SK-N-SH (cell line): ENCODE measurements at regions not wholly inside any gene's neighbourhood (a gene's known extent, or its start where the extent isn't known, plus 50 kb on each side); places are given as distances from the start of the nearest gene placed in this dataset.

Experiments
- EP300 ChIP-seq, 2 experiments: IDR thresholded peaks; 2 replicates each; pipeline versions ENCODE4 v1.4.0 to v1.6.1; 2012; ENCODE audit warnings: borderline replicate concordance in 1 of 2, low read depth in 1 of 2, low read length in 1 of 2
- EZH2phosphoT487 ChIP-seq: fragments of 200-600 bp; sonication (generic); IDR thresholded peaks from 2 replicates; pipeline ENCODE4 v1.6.1; 2017; ENCODE audit warnings: low read depth, mixed run types, mild to moderate bottlenecking, antibody characterized with exemption, moderate library complexity, borderline replicate concordance
- POLR2AphosphoS5 ChIP-seq: IDR thresholded peaks from 2 replicates; pipeline ENCODE4 v1.6.1; 2012; ENCODE audit warnings: low read depth, low read length
- RAD21 ChIP-seq: IDR thresholded peaks from 2 replicates; pipeline ENCODE4 v1.6.1; 2012; ENCODE audit warnings: mild to moderate bottlenecking, low read length
- RFX5 ChIP-seq: IDR thresholded peaks from 2 replicates; pipeline ENCODE4 v1.6.1; 2012; ENCODE audit warnings: mild to moderate bottlenecking, improper control_type of control experiment, low read length
- TF ChIP-seq, protein P1 (sequence below): fragments of 200-600 bp; sonication (generic); IDR thresholded peaks from 2 replicates; pipeline ENCODE4 v1.6.1; 2017; ENCODE audit warnings: antibody characterized with exemption, mild to moderate bottlenecking, moderate library complexity
- TF ChIP-seq, protein P2 (sequence below): IDR thresholded peaks from 2 replicates; pipeline ENCODE4 v1.4.0; 2012; ENCODE audit warnings: low read depth, borderline replicate concordance
- TF ChIP-seq, protein P3 (sequence below): IDR thresholded peaks from 2 replicates; pipeline ENCODE4 v1.6.1; 2012; ENCODE audit warnings: mild to moderate bottlenecking, low read depth, low read length, moderate library complexity
- TF ChIP-seq, protein P4 (sequence below): fragments of 150-350 bp; IDR thresholded peaks from 2 replicates; pipeline ENCODE4 v1.6.1; 2017; ENCODE audit warnings: antibody characterized with exemption, low read length, low read depth, borderline replicate concordance
- TF ChIP-seq, protein P5 (sequence below): IDR thresholded peaks from 2 replicates; pipeline ENCODE4 v1.4.0; 2012; ENCODE audit warnings: low read depth
- TF ChIP-seq, protein P6 (sequence below): IDR thresholded peaks from 2 replicates; pipeline ENCODE4 v1.4.0; 2012; ENCODE audit warnings: low read depth, borderline replicate concordance

DNA sequence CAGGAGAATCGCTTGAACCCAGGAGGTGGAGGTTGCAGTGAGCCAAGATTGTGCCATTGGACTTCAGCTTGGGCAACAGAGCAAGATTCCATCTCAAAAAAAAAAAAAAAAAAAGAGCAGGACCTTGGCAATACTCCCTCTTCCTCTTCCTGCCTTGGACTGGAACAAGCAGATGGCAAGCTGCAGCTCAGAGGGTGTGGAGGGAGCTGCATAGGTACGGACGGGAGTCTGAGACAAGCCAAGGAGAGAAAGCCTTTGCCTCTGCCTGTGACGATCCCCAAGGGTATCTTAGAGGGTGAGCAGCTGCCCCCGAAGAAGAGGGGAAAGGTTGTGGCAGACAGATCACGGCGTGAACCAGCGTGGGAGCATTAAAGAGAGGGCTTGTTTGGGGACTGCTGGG is 109.2 kb downstream of the AIPL1 start:
- TF ChIP-seq, protein P1, sequence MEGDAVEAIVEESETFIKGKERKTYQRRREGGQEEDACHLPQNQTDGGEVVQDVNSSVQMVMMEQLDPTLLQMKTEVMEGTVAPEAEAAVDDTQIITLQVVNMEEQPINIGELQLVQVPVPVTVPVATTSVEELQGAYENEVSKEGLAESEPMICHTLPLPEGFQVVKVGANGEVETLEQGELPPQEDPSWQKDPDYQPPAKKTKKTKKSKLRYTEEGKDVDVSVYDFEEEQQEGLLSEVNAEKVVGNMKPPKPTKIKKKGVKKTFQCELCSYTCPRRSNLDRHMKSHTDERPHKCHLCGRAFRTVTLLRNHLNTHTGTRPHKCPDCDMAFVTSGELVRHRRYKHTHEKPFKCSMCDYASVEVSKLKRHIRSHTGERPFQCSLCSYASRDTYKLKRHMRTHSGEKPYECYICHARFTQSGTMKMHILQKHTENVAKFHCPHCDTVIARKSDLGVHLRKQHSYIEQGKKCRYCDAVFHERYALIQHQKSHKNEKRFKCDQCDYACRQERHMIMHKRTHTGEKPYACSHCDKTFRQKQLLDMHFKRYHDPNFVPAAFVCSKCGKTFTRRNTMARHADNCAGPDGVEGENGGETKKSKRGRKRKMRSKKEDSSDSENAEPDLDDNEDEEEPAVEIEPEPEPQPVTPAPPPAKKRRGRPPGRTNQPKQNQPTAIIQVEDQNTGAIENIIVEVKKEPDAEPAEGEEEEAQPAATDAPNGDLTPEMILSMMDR, result no peak
- TF ChIP-seq RFX5 (no peak), RAD21 (no peak), EZH2phosphoT487 (no peak), EP300 (IDR thresholded peaks at IDR 0.05; ENCODE audit: borderline replicate concordance in 1 of 2, low read depth in 1 of 2, low read length in 1 of 2) (no peak), POLR2AphosphoS5 (no peak)
- TF ChIP-seq, protein P2, sequence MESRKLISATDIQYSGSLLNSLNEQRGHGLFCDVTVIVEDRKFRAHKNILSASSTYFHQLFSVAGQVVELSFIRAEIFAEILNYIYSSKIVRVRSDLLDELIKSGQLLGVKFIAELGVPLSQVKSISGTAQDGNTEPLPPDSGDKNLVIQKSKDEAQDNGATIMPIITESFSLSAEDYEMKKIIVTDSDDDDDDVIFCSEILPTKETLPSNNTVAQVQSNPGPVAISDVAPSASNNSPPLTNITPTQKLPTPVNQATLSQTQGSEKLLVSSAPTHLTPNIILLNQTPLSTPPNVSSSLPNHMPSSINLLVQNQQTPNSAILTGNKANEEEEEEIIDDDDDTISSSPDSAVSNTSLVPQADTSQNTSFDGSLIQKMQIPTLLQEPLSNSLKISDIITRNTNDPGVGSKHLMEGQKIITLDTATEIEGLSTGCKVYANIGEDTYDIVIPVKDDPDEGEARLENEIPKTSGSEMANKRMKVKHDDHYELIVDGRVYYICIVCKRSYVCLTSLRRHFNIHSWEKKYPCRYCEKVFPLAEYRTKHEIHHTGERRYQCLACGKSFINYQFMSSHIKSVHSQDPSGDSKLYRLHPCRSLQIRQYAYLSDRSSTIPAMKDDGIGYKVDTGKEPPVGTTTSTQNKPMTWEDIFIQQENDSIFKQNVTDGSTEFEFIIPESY, result no peak
- TF ChIP-seq, protein P3, sequence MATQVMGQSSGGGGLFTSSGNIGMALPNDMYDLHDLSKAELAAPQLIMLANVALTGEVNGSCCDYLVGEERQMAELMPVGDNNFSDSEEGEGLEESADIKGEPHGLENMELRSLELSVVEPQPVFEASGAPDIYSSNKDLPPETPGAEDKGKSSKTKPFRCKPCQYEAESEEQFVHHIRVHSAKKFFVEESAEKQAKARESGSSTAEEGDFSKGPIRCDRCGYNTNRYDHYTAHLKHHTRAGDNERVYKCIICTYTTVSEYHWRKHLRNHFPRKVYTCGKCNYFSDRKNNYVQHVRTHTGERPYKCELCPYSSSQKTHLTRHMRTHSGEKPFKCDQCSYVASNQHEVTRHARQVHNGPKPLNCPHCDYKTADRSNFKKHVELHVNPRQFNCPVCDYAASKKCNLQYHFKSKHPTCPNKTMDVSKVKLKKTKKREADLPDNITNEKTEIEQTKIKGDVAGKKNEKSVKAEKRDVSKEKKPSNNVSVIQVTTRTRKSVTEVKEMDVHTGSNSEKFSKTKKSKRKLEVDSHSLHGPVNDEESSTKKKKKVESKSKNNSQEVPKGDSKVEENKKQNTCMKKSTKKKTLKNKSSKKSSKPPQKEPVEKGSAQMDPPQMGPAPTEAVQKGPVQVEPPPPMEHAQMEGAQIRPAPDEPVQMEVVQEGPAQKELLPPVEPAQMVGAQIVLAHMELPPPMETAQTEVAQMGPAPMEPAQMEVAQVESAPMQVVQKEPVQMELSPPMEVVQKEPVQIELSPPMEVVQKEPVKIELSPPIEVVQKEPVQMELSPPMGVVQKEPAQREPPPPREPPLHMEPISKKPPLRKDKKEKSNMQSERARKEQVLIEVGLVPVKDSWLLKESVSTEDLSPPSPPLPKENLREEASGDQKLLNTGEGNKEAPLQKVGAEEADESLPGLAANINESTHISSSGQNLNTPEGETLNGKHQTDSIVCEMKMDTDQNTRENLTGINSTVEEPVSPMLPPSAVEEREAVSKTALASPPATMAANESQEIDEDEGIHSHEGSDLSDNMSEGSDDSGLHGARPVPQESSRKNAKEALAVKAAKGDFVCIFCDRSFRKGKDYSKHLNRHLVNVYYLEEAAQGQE, result no peak
- TF ChIP-seq, protein P4, sequence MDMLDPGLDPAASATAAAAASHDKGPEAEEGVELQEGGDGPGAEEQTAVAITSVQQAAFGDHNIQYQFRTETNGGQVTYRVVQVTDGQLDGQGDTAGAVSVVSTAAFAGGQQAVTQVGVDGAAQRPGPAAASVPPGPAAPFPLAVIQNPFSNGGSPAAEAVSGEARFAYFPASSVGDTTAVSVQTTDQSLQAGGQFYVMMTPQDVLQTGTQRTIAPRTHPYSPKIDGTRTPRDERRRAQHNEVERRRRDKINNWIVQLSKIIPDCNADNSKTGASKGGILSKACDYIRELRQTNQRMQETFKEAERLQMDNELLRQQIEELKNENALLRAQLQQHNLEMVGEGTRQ, result no peak
- TF ChIP-seq, protein P5, sequence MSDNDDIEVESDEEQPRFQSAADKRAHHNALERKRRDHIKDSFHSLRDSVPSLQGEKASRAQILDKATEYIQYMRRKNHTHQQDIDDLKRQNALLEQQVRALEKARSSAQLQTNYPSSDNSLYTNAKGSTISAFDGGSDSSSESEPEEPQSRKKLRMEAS, result no peak
- TF ChIP-seq, protein P6, sequence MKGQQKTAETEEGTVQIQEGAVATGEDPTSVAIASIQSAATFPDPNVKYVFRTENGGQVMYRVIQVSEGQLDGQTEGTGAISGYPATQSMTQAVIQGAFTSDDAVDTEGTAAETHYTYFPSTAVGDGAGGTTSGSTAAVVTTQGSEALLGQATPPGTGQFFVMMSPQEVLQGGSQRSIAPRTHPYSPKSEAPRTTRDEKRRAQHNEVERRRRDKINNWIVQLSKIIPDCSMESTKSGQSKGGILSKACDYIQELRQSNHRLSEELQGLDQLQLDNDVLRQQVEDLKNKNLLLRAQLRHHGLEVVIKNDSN, result no peak
